GM18867 (cell line): ENCODE measurements at regions not wholly inside any gene's neighbourhood (a gene's known extent, or its start where the extent isn't known, plus 50 kb on each side); places are given as distances from the start of the nearest gene placed in this dataset.
"Not testable (repeated sequence)": the region's sequence is repeated elsewhere in the genome, so short reads cannot be mapped to it uniquely, and the experiment has no call there.

Source experiments
- ATAC-seq: cut with Tn5 transposase; IDR thresholded peaks from one replicate; pipeline ENCODE4 v1.9.1; 2021; ENCODE audit warnings: mild to moderate bottlenecking, moderate library complexity; ENCODE audit not compliant: unreplicated experiment

- ATAC-seq = no peak
Observed at GRCh38 chr7:19537942-19538401, 170.9 kb downstream of the POLR1F start.

- ATAC-seq = no peak
Observed at GRCh38 chr7:19533266-19533665, 175.6 kb downstream of the POLR1F start.

GRCh38 chr7:19530852-19531251 lies 178.0 kb downstream of the POLR1F start:
- no peak for ATAC-seq

GRCh38 chr7:19530261-19530660 lies 178.6 kb downstream of the POLR1F start:
- ATAC-seq = no peak

- ATAC-seq = no peak
Observed at GRCh38 chr7:19526639-19527038, 182.2 kb downstream of the POLR1F start.

- no peak for ATAC-seq
Observed at GRCh38 chr7:19522486-19522885, 186.4 kb downstream of the POLR1F start.

GRCh38 chr7:19520392-19520791 lies 188.4 kb downstream of the POLR1F start:
- no peak for ATAC-seq

- ATAC-seq = no peak
Observed at GRCh38 chr7:19519443-19520021, 189.3 kb downstream of the POLR1F start.

GRCh38 chr7:19517546-19517945 lies 191.3 kb downstream of the POLR1F start:
- not testable (repeated sequence) for ATAC-seq

GRCh38 chr7:19508821-19509220 lies 200.0 kb downstream of the POLR1F start:
- ATAC-seq = no peak

GRCh38 chr7:19508124-19508523 lies 200.7 kb downstream of the POLR1F start:
- ATAC-seq = no peak

GRCh38 chr7:19491821-19492452 lies 216.9 kb downstream of the POLR1F start:
- peak; percentile 74 for ATAC-seq

GRCh38 chr7:19491371-19491770 lies 217.5 kb downstream of the POLR1F start:
- ATAC-seq = no peak

- no peak for ATAC-seq
Observed at GRCh38 chr7:19489162-19489820, 219.5 kb downstream of the POLR1F start.

- no peak for ATAC-seq
Observed at GRCh38 chr7:19488056-19488455, 220.8 kb downstream of the POLR1F start.

GRCh38 chr7:19482628-19483027 lies 226.2 kb downstream of the POLR1F start:
- ATAC-seq = no peak

GRCh38 chr7:19480383-19480782 lies 228.5 kb downstream of the POLR1F start:
- no peak for ATAC-seq

- ATAC-seq = no peak
Observed at GRCh38 chr7:19470031-19470430, 238.8 kb downstream of the POLR1F start.

GRCh38 chr7:19465861-19466260 lies 243.0 kb downstream of the POLR1F start:
- no peak for ATAC-seq

- ATAC-seq = no peak
Observed at GRCh38 chr7:19464751-19465150, 244.1 kb downstream of the POLR1F start.

- no peak for ATAC-seq
Observed at GRCh38 chr7:19464241-19464640, 244.6 kb downstream of the POLR1F start.

- no peak for ATAC-seq
Observed at GRCh38 chr7:19463581-19463980, 245.3 kb downstream of the POLR1F start.
